UCSD-AML1 (cell line): ENCODE measurements at regions not wholly inside any gene's neighbourhood (a gene's known extent, or its start where the extent isn't known, plus 50 kb on each side); places are given as distances from the start of the nearest gene placed in this dataset.

Experiments used
- DNase-seq: peaks from one replicate; lab custom pipeline; 2025; ENCODE audit not compliant: unreplicated experiment; lab: John Stamatoyannopoulos, UW

- peak; percentile 11 for DNase-seq
These were observed 71.2 kb upstream of the FOXK1 start for GRCh38 chr7:4610768-4611467.

- DNase-seq: no peak
These were observed 69.9 kb upstream of the FOXK1 start for GRCh38 chr7:4612237-4612636.

- peak; percentile 66 for DNase-seq
These were observed 68.9 kb upstream of the FOXK1 start for GRCh38 chr7:4612939-4613841.

- peak; percentile 30 for DNase-seq
These were observed 68.1 kb upstream of the FOXK1 start for GRCh38 chr7:4613846-4614548.

- no peak for DNase-seq
These were observed 66.0 kb upstream of the FOXK1 start for GRCh38 chr7:4616116-4616515.

- no peak for DNase-seq
These were observed 60.7 kb upstream of the FOXK1 start for GRCh38 chr7:4621396-4621795.

GRCh38 chr7:4626318-4626845 is 55.7 kb upstream of the FOXK1 start:
- no peak for DNase-seq

GRCh38 chr7:4629287-4629895 is 52.7 kb upstream of the FOXK1 start:
- DNase-seq: no peak

GRCh38 chr7:4631380-4632179 is 50.5 kb upstream of the FOXK1 start:
- DNase-seq: peak; percentile 59
